OCI-LY1 (cell line): ENCODE measurements at regions not wholly inside any gene's neighbourhood (a gene's known extent, or its start where the extent isn't known, plus 50 kb on each side); places are given as distances from the start of the nearest gene placed in this dataset.

Experiments used
- EZH2 ChIP-seq: fragments of 200-600 bp; sonication (generic), shearing (Covaris generic); IDR thresholded peaks from 2 replicates; pipeline ENCODE4 v1.8.0; 2017; ENCODE audit warnings: borderline replicate concordance, mixed run types, mild to moderate bottlenecking, antibody characterized with exemption, low read length, moderate library complexity, mixed read lengths
- TF ChIP-seq, protein P1 (sequence below): fragments of 200-600 bp; sonication (generic), shearing (Covaris generic); IDR thresholded peaks from 2 replicates; pipeline ENCODE4 v1.5.1; 2017; ENCODE audit warnings: mild to moderate bottlenecking, antibody characterized with exemption, low read length, moderate library complexity, mixed read lengths

DNA sequence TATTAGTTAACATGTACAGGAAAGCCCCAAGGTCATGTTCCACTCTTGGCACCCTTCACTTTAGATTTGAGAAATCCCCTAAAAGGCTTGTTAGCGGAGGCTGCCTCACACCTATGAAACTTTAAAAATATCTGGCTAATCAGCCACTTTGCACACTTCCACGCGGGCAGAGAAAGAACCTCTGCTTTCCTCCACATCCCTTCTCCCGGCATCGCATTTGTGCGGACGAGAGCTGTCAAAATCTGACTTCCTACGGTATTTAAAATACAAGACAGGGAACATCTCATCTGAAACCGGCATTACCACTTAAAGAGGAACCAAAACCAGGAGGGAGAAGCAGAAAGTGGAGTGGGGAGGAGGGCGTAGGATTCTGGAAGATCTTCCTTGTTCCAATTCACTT, 422.3 kb downstream of the TMEM114 start:
- TF ChIP-seq, protein P1, sequence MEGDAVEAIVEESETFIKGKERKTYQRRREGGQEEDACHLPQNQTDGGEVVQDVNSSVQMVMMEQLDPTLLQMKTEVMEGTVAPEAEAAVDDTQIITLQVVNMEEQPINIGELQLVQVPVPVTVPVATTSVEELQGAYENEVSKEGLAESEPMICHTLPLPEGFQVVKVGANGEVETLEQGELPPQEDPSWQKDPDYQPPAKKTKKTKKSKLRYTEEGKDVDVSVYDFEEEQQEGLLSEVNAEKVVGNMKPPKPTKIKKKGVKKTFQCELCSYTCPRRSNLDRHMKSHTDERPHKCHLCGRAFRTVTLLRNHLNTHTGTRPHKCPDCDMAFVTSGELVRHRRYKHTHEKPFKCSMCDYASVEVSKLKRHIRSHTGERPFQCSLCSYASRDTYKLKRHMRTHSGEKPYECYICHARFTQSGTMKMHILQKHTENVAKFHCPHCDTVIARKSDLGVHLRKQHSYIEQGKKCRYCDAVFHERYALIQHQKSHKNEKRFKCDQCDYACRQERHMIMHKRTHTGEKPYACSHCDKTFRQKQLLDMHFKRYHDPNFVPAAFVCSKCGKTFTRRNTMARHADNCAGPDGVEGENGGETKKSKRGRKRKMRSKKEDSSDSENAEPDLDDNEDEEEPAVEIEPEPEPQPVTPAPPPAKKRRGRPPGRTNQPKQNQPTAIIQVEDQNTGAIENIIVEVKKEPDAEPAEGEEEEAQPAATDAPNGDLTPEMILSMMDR = no peak
- no peak for TF ChIP-seq EZH2
